GM12864 (cell line): ENCODE measurements at regions not wholly inside any gene's neighbourhood (a gene's known extent, or its start where the extent isn't known, plus 50 kb on each side); places are given as distances from the start of the nearest gene placed in this dataset.

Experiments
- DNase-seq: peaks from one replicate; pipeline ENCODE4 v3.0.0-alpha.2; 2011; ENCODE audit warnings: low read depth
- H3K4me3 ChIP-seq: 2 replicates; pipeline ENCODE4 v1.5.1; 2011; ENCODE audit warnings: mild to moderate bottlenecking, low read depth, low read length, control low read depth
- TF ChIP-seq, protein P1 (sequence below): IDR thresholded peaks from 2 replicates; pipeline ENCODE4 v1.5.1; 2011; ENCODE audit warnings: low read depth, mild to moderate bottlenecking, moderate library complexity, low read length, control low read depth, inconsistent platforms; ENCODE audit errors: missing control alignments

DNA sequence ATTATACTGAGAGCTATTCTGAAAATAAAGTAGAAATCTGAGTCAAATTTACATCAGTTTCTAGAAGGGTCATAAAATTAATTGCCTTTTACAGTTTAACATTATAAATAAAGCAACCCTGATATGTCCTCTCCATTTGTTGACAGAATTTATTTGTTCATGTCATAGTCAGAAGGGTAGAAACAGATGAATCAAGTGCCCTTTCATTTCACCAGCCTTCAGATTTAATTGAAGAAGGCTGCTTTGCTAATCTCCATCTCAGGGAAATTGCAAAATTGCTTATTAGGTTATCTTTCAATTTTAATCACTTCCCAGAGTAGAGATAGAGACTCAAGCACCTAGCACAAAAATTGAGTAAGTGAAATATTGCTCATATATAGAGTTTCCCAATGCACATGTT lies 76.8 kb downstream of the ATXN7L3B start:
- H3K4me3 ChIP-seq = no peak overlapping the region
- TF ChIP-seq, protein P1, sequence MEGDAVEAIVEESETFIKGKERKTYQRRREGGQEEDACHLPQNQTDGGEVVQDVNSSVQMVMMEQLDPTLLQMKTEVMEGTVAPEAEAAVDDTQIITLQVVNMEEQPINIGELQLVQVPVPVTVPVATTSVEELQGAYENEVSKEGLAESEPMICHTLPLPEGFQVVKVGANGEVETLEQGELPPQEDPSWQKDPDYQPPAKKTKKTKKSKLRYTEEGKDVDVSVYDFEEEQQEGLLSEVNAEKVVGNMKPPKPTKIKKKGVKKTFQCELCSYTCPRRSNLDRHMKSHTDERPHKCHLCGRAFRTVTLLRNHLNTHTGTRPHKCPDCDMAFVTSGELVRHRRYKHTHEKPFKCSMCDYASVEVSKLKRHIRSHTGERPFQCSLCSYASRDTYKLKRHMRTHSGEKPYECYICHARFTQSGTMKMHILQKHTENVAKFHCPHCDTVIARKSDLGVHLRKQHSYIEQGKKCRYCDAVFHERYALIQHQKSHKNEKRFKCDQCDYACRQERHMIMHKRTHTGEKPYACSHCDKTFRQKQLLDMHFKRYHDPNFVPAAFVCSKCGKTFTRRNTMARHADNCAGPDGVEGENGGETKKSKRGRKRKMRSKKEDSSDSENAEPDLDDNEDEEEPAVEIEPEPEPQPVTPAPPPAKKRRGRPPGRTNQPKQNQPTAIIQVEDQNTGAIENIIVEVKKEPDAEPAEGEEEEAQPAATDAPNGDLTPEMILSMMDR = no peak
- DNase-seq = no peak

DNA sequence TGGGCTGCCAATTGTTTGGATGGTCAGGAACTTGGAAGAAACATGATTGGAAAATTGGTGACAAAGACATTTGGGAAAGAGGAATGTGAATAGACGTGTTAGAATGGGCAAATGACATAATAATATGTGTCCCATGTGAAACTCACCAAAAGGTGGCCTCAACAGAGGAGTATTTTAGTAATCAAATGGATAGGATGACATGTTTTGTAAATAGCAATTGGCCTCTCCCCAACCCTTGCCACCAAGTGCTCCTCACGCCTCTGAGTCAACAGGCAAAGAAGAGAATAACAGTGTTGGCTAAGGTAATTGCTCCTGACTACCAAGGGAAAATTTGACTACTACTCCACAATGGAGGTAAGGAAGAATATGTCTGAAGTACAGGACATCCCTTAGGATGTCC lies 81.4 kb downstream of the ATXN7L3B start:
- no peak overlapping the region for H3K4me3 ChIP-seq
- no peak for DNase-seq
- TF ChIP-seq, protein P1 = no peak

DNA sequence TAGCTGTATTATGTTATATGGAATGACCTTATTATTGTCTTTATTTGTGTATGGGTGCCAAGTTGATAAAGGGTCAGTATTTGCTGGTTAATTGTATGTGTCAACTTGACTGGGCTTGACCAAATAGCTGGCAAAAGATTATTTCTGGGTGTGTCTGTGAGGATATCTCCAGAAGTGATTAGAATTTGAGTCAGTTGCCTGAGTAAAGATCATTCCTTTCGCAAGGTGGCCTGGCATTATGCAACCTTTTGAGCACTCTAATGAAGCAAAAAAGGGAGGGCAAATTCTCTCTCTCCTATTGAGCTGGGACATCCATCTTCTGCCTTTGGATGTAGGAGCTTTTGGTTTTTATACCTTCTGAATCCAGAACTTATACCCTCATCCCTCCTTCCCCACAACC lies 82.2 kb downstream of the ATXN7L3B start:
- no peak for DNase-seq
- TF ChIP-seq, protein P1 = no peak
- H3K4me3 ChIP-seq = no peak overlapping the region

DNA sequence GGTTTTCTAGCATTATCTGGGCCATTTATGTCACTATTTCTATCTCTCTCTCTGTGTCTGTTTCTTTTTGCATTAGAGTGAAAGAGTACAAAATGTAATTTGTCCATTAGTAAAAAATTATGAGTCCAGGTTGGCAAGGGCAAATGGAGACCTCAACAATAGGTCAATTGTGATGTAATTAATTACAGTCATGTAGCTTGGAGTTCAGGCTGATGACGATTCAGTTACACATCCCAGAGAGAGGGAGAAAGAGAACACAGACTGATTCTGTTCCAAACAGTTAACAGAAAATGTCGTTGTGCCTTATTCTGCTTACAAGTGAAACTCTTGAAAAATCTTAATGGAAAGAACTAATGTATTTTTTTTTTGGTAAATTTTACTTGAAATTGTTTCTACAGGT lies 83.3 kb downstream of the ATXN7L3B start:
- no peak overlapping the region for H3K4me3 ChIP-seq
- DNase-seq = no peak
- TF ChIP-seq, protein P1 = no peak

DNA sequence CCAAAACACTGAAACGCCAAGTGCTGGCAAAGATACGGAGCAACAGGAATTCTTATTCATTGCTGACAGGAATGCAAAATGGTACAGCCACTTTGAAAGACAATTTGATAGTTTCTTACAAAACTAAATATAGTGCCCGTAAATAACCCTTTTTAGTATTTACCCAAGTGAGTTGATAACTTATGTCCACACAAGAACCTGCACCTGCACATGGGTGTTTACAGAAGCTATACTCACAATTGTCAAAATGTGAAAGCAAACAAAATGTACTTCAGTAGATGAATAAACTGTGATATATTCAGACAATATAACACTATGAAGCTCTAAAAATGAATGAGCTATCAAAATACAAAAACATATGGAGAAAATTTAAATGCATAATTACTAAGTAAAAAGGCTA lies 86.6 kb downstream of the ATXN7L3B start:
- H3K4me3 ChIP-seq = no peak overlapping the region
- TF ChIP-seq, protein P1 = no peak
- no peak for DNase-seq

DNA sequence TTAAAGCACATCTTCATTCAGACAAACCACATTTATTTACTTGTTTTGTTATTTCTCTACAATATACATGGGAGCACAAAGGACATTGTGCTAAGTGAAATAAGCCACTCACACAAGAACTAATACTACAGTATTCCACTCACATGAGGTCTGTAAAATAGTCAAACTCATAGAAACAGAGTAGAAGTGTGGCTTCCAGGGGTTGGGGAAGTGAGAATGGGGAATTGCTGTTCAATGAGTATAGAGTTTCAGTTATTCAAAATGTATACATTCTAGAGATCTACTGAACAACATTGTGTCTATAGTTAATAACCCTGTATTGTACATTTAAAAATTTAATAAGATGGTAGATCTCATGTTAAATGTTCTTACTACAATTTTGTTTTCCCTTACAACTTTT lies 88.8 kb downstream of the ATXN7L3B start:
- TF ChIP-seq, protein P1 = no peak
- no peak overlapping the region for H3K4me3 ChIP-seq
- DNase-seq = peak; percentile 4

DNA sequence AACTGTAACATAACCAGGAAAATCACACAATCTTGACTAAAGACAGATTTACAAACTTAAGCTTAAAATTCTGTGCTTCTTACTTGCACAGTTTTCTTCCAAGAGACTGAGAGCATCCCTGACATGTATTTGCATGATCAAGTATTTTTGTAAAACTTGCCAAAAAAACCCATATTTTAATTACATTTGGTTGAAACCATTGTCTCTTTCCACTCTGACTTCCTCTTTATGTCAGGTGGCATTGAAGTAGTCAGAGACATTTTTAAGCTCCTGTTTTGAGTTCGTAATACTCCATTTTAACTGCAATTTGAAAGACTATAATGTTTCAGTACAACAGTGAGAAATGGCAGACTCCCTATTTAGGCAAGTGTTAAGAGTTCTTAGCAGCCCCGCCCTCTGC lies 103.6 kb downstream of the ATXN7L3B start:
- TF ChIP-seq, protein P1 = no peak
- H3K4me3 ChIP-seq = no peak overlapping the region
- DNase-seq = no peak
